ENCODE measurements at regions not wholly inside any gene's neighbourhood (a gene's known extent, or its start where the extent isn't known, plus 50 kb on each side); places are given as distances from the start of the nearest gene placed in this dataset.

GRCh38 chr13:47252627-47253026 lies 355.8 kb upstream of the HTR2A start:
- H3K27ac Mint-ChIP-seq, result no peak overlapping the region
- H2AK5ac ChIP-seq (ENCODE audit: insufficient read length, low read length), result no peak overlapping the region
- H2BK15ac ChIP-seq (ENCODE audit: low read depth, low read length), result no peak overlapping the region
- no peak overlapping the region for H4K5ac ChIP-seq (ENCODE audit: insufficient read length, low read depth, low read length)
- no peak overlapping the region for H3K27ac ChIP-seq (ENCODE audit: insufficient read length, low read depth, low read length)
- no peak overlapping the region for H3K4ac ChIP-seq (ENCODE audit: low read depth, low read length)
- H3K4me2 ChIP-seq (ENCODE audit: insufficient read depth, insufficient read length, low read length), result no peak overlapping the region
- H3K23me2 ChIP-seq (ENCODE audit: insufficient read length, low read depth, low read length, poor library complexity, severe bottlenecking), result no peaks in the 10 kb centered on the region
- no peaks in the 10 kb centered on the region for H4K20me1 ChIP-seq (ENCODE audit: control insufficient read depth, insufficient read depth, insufficient read length)
- H3K4me1 Mint-ChIP-seq, result no peaks in the 10 kb centered on the region
- H2BK12ac ChIP-seq (ENCODE audit: insufficient read length, low read depth, low read length), result no peak overlapping the region
- no peak overlapping the region for H2BK20ac ChIP-seq (ENCODE audit: low read depth, low read length, poor library complexity, severe bottlenecking)
- H3K18ac ChIP-seq (ENCODE audit: insufficient read length, low read depth, low read length), result no peak overlapping the region
- no peaks in the 10 kb centered on the region for H3K36me3 Mint-ChIP-seq (ENCODE audit: insufficient read depth in 1 of 3, low read depth in 3 of 3)
- H3K4me3 Mint-ChIP-seq, result no peak overlapping the region
- no peak overlapping the region for H3K14ac ChIP-seq (ENCODE audit: insufficient read depth, low read length)
- no peaks in the 10 kb centered on the region for H3K27me3 Mint-ChIP-seq (ENCODE audit: low read depth)
- no peak overlapping the region for H3T11ph ChIP-seq (ENCODE audit: low read length)
- no peak overlapping the region for H2BK120ac ChIP-seq (ENCODE audit: low read depth, low read length, poor library complexity, severe bottlenecking)
- WGBS (ENCODE audit: extremely low coverage, insufficient read length, low lambda C conversion rate), result no CpG with 5 or more reads among the region's 1 CpG
- H3K9me3 ChIP-seq (ENCODE audit: control insufficient read depth, low read depth, low read length), result no peaks in the 10 kb centered on the region
- H3K9ac ChIP-seq (ENCODE audit: extremely low read depth, insufficient read length, low read length), result no peak overlapping the region
- no peak overlapping the region for H3K23ac ChIP-seq (ENCODE audit: insufficient read length, low read depth, low read length)
- H3K9me3 Mint-ChIP-seq, result no peaks in the 10 kb centered on the region
- no peaks in the 10 kb centered on the region for H3K79me1 ChIP-seq (ENCODE audit: insufficient read depth, low read depth, low read length, poor library complexity, severe bottlenecking)
- no peak overlapping the region for H3K56ac ChIP-seq (ENCODE audit: insufficient read length, low read depth, low read length)
- no peaks in the 10 kb centered on the region; the same call in 1 of the 2 replicates for H3K79me2 ChIP-seq (ENCODE audit: insufficient read depth, low read length)
- H4K8ac ChIP-seq (replicated peaks; ENCODE audit: insufficient read length, low read depth, low read length), result no peak overlapping the region
- no peak overlapping the region for H2BK5ac ChIP-seq (ENCODE audit: insufficient read length, low read length)
- H3K27me3 ChIP-seq (ENCODE audit: insufficient read depth, low read length), result no peaks in the 10 kb centered on the region
- no peaks in the 10 kb centered on the region for H3K4me1 ChIP-seq (ENCODE audit: insufficient read depth, low read length)
- no peak for DNase-seq
- no peak overlapping the region for H4K91ac ChIP-seq (ENCODE audit: insufficient read length, low read depth, low read length)
- no peak for TF ChIP-seq CTCF (conservative IDR thresholded peaks at IDR 0.05)
- H2AFZ ChIP-seq (ENCODE audit: low read length), result no peak overlapping the region

Data from H9 (cell line).